ENCODE measurements at regions not wholly inside any gene's neighbourhood (a gene's known extent, or its start where the extent isn't known, plus 50 kb on each side); places are given as distances from the start of the nearest gene placed in this dataset.

DNA sequence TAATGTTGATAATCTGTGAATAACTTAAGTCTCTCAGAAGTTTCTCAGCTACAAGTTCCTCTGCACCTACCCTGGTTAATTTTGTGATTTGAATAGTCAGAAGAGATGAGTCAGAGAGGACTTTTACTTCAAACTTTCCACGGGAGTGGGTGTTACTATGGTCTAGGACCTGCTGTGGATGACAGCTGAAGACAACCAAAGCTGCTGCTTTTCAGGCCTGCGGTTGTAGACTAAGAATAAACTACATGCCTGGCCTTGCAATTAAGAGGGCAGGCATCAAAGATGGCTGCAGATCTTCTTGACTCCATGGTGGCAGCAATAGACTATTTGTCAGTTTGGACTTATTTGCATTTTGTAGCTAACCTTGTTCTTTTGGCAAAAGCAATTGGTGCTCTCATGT, 227.1 kb upstream of the KRR1 start:
- Histone ChIP-seq H3K79me2 (ENCODE audit: insufficient read depth, low read length) (no peaks in the 10 kb centered on the region), H3K4me1 (ENCODE audit: insufficient read depth, low read length) (no peaks in the 10 kb centered on the region), H3K9me3 (ENCODE audit: low read depth, low read length) (no peaks in the 10 kb centered on the region), H3K4me3 (ENCODE audit: insufficient read depth, low read length) (no peak overlapping the region), H3K27ac (ENCODE audit: low read depth, low read length) (no peak overlapping the region), H3K36me3 (ENCODE audit: insufficient read depth, low read length) (no peaks in the 10 kb centered on the region), H2AFZ (ENCODE audit: low read length) (no peak overlapping the region), H3K27me3 (ENCODE audit: insufficient read depth, low read length) (no peaks in the 10 kb centered on the region), H4K20me1 (ENCODE audit: insufficient read depth, low read length) (no peaks in the 10 kb centered on the region), H3K4me2 (ENCODE audit: insufficient read depth, low read length) (no peak overlapping the region)
- DNase-seq (ENCODE audit: insufficient read length, low spot score, missing footprints) = no peak
- no peak for TF ChIP-seq CTCF (IDR thresholded peaks at IDR 0.05; ENCODE audit: extremely low read depth, low read depth, low read length)

DNA sequence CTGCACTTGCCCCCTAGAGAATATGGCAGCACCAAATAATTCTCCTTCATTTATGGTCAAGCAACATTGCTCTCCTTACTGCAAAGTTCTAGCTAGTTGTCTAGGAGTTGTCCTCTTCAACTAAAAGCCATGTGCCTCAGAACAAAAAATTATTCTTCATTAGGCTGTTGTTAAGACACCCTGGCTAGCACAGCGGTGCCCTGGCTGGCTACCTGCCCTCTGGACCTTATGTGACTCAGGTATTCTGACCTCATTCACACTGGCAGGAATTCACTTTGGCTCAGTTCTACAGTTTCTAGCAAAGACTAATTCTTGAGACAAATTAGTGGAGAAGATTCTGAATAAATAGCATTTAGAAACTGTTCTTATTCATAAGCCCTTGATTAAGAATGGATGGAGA, 224.4 kb upstream of the KRR1 start:
- Histone ChIP-seq H3K27ac (ENCODE audit: low read depth, low read length) (no peak overlapping the region), H2AFZ (ENCODE audit: low read length) (no peak overlapping the region), H3K4me3 (ENCODE audit: insufficient read depth, low read length) (no peak overlapping the region), H3K4me2 (ENCODE audit: insufficient read depth, low read length) (no peak overlapping the region), H3K79me2 (ENCODE audit: insufficient read depth, low read length) (no peaks in the 10 kb centered on the region), H3K9me3 (ENCODE audit: low read depth, low read length) (no peaks in the 10 kb centered on the region), H3K27me3 (ENCODE audit: insufficient read depth, low read length) (no peaks in the 10 kb centered on the region), H3K36me3 (ENCODE audit: insufficient read depth, low read length) (no peaks in the 10 kb centered on the region), H3K4me1 (ENCODE audit: insufficient read depth, low read length) (no peaks in the 10 kb centered on the region), H4K20me1 (ENCODE audit: insufficient read depth, low read length) (no peaks in the 10 kb centered on the region)
- no peak for TF ChIP-seq CTCF (IDR thresholded peaks at IDR 0.05; ENCODE audit: extremely low read depth, low read depth, low read length)
- DNase-seq (ENCODE audit: insufficient read length, low spot score, missing footprints) = no peak

GRCh38 chr12:75728826-75729225, 217.4 kb upstream of the KRR1 start:
- no peak overlapping the region for H3K27ac ChIP-seq (ENCODE audit: low read depth, low read length)
- peaks cover 17% of the 10 kb centered on the region for H3K4me1 ChIP-seq (ENCODE audit: insufficient read depth, low read length)
- H4K20me1 ChIP-seq (ENCODE audit: insufficient read depth, low read length) = no peaks in the 10 kb centered on the region
- DNase-seq (ENCODE audit: insufficient read length, low spot score, missing footprints) = no peak
- no peaks in the 10 kb centered on the region for H3K9me3 ChIP-seq (ENCODE audit: low read depth, low read length)
- no peaks in the 10 kb centered on the region for H3K79me2 ChIP-seq (ENCODE audit: insufficient read depth, low read length)
- no peaks in the 10 kb centered on the region for H3K36me3 ChIP-seq (ENCODE audit: insufficient read depth, low read length)
- TF ChIP-seq CTCF (IDR thresholded peaks at IDR 0.05; ENCODE audit: extremely low read depth, low read depth, low read length) = no peak
- no peak overlapping the region for H2AFZ ChIP-seq (ENCODE audit: low read length)
- no peaks in the 10 kb centered on the region for H3K27me3 ChIP-seq (ENCODE audit: insufficient read depth, low read length)
- H3K4me3 ChIP-seq (ENCODE audit: insufficient read depth, low read length) = no peak overlapping the region
- no peak overlapping the region for H3K4me2 ChIP-seq (ENCODE audit: insufficient read depth, low read length)

GRCh38 chr12:75727577-75727976, 216.2 kb upstream of the KRR1 start:
- Histone ChIP-seq H3K79me2 (ENCODE audit: insufficient read depth, low read length) (no peaks in the 10 kb centered on the region), H4K20me1 (ENCODE audit: insufficient read depth, low read length) (no peaks in the 10 kb centered on the region), H3K4me1 (ENCODE audit: insufficient read depth, low read length) (peaks cover 26% of the 10 kb centered on the region), H2AFZ (ENCODE audit: low read length) (no peak overlapping the region), H3K9me3 (ENCODE audit: low read depth, low read length) (no peaks in the 10 kb centered on the region), H3K27ac (ENCODE audit: low read depth, low read length) (no peak overlapping the region), H3K36me3 (ENCODE audit: insufficient read depth, low read length) (no peaks in the 10 kb centered on the region), H3K4me2 (ENCODE audit: insufficient read depth, low read length) (no peak overlapping the region), H3K4me3 (ENCODE audit: insufficient read depth, low read length) (no peak overlapping the region), H3K27me3 (ENCODE audit: insufficient read depth, low read length) (no peaks in the 10 kb centered on the region)
- no peak for DNase-seq (ENCODE audit: insufficient read length, low spot score, missing footprints)
- TF ChIP-seq CTCF (IDR thresholded peaks at IDR 0.05; ENCODE audit: extremely low read depth, low read depth, low read length) = no peak
